ENCODE measurements at regions not wholly inside any gene's neighbourhood (a gene's known extent, or its start where the extent isn't known, plus 50 kb on each side); places are given as distances from the start of the nearest gene placed in this dataset.

- TF ChIP-seq POLR2A (IDR thresholded peaks at IDR 0.05), result no peak
- TF ChIP-seq CTCF (IDR thresholded peaks at IDR 0.05), result no peak
These were observed 86.4 kb upstream of the MTNR1B start for GRCh38 chr11:92882828-92883611.
